H9 (cell line): ENCODE measurements at regions not wholly inside any gene's neighbourhood (a gene's known extent, or its start where the extent isn't known, plus 50 kb on each side); places are given as distances from the start of the nearest gene placed in this dataset.

Source experiments
- DNase-seq: peaks from one replicate; pipeline ENCODE4 v3.0.0-alpha.2; 2017
- H2AFZ ChIP-seq: one replicate; pipeline ENCODE4 v1.6.1; 2013; ENCODE audit warnings: mild to moderate bottlenecking, low read length, control low read depth, moderate library complexity
- H2AK5ac ChIP-seq: 2 replicates; pipeline ENCODE4 v1.6.1; 2013; ENCODE audit warnings: low read length, control low read depth, mixed read lengths; ENCODE audit not compliant: insufficient read length
- H2BK120ac ChIP-seq: one replicate; pipeline ENCODE4 v1.6.1; 2013; ENCODE audit warnings: low read depth, mild to moderate bottlenecking, low read length, control low read depth, inconsistent platforms; ENCODE audit not compliant: poor library complexity, severe bottlenecking
- H2BK12ac ChIP-seq: 2 replicates; pipeline ENCODE4 v1.6.1; 2013; ENCODE audit warnings: low read length, control low read depth, mixed read lengths, low read depth; ENCODE audit not compliant: insufficient read length
- H2BK15ac ChIP-seq: 2 replicates; pipeline ENCODE4 v1.6.1; 2013; ENCODE audit warnings: low read depth, low read length, control low read depth
- H2BK20ac ChIP-seq: one replicate; pipeline ENCODE4 v1.6.1; 2013; ENCODE audit warnings: low read depth, mild to moderate bottlenecking, low read length, control low read depth, inconsistent platforms; ENCODE audit not compliant: poor library complexity, severe bottlenecking
- H2BK5ac ChIP-seq: 2 replicates; pipeline ENCODE4 v1.6.1; 2013; ENCODE audit warnings: low read length, control low read depth, mixed read lengths; ENCODE audit not compliant: insufficient read length
- H3K14ac ChIP-seq: 2 replicates; pipeline ENCODE4 v1.6.1; 2013; ENCODE audit warnings: low read length, control low read depth; ENCODE audit not compliant: insufficient read depth
- H3K18ac ChIP-seq: 2 replicates; pipeline ENCODE4 v1.6.1; 2013; ENCODE audit warnings: low read depth, mild to moderate bottlenecking, mixed read lengths, low read length, control low read depth; ENCODE audit not compliant: insufficient read length
- H3K23ac ChIP-seq: 2 replicates; pipeline ENCODE4 v1.6.1; 2013; ENCODE audit warnings: low read length, control low read depth, mixed read lengths, low read depth; ENCODE audit not compliant: insufficient read length
- H3K23me2 ChIP-seq: 2 replicates; pipeline ENCODE4 v1.6.1; 2013; ENCODE audit warnings: low read depth, mild to moderate bottlenecking, mixed read lengths, low read length, control low read depth; ENCODE audit not compliant: insufficient read length, poor library complexity, severe bottlenecking
- H3K27ac ChIP-seq: 2 replicates; pipeline ENCODE4 v1.5.1; 2013; ENCODE audit warnings: low read length, control low read depth, mixed read lengths, low read depth; ENCODE audit not compliant: insufficient read length
- H3K27me3 ChIP-seq: 2 replicates; pipeline ENCODE4 v1.6.1; 2013; ENCODE audit warnings: low read length, control low read depth, inconsistent platforms; ENCODE audit not compliant: insufficient read depth
- H3K4ac ChIP-seq: 2 replicates; pipeline ENCODE4 v1.6.1; 2013; ENCODE audit warnings: low read depth, mild to moderate bottlenecking, control low read depth, inconsistent platforms, low read length, moderate library complexity
- H3K4me1 ChIP-seq: 2 replicates; pipeline ENCODE4 v1.6.1; 2013; ENCODE audit warnings: low read length, control low read depth, inconsistent platforms; ENCODE audit not compliant: insufficient read depth
- H3K4me2 ChIP-seq: 2 replicates; pipeline ENCODE4 v1.6.1; 2013; ENCODE audit warnings: low read length, control low read depth, mixed read lengths; ENCODE audit not compliant: insufficient read length, insufficient read depth
- H3K56ac ChIP-seq: 2 replicates; pipeline ENCODE4 v1.6.1; 2013; ENCODE audit warnings: low read depth, mild to moderate bottlenecking, mixed read lengths, low read length, control low read depth; ENCODE audit not compliant: insufficient read length
- H3K79me1 ChIP-seq: 2 replicates; pipeline ENCODE4 v1.6.1; 2013; ENCODE audit warnings: low read depth, mild to moderate bottlenecking, moderate library complexity, low read length, control low read depth, inconsistent platforms; ENCODE audit not compliant: insufficient read depth, poor library complexity, severe bottlenecking
- H3K79me2 ChIP-seq: 2 replicates; pipeline ENCODE4 v1.6.1; 2013; ENCODE audit warnings: low read length, control low read depth, inconsistent platforms; ENCODE audit not compliant: insufficient read depth
- H3K9ac ChIP-seq: 2 replicates; pipeline ENCODE4 v1.6.1; 2013; ENCODE audit warnings: low read length, control low read depth, mixed read lengths; ENCODE audit not compliant: insufficient read length; ENCODE audit errors: extremely low read depth
- H3K9me3 ChIP-seq: one replicate; pipeline ENCODE4 v1.6.1; 2013; ENCODE audit warnings: low read depth, low read length, inconsistent platforms; ENCODE audit not compliant: control insufficient read depth
- H3T11ph ChIP-seq: one replicate; pipeline ENCODE4 v1.6.1; 2013; ENCODE audit warnings: mild to moderate bottlenecking, low read length, control low read depth, inconsistent platforms
- H4K20me1 ChIP-seq: one replicate; pipeline ENCODE4 v1.6.1; 2013; ENCODE audit not compliant: control insufficient read depth, insufficient read length, insufficient read depth
- H4K5ac ChIP-seq: 2 replicates; pipeline ENCODE4 v1.6.1; 2013; ENCODE audit warnings: low read depth, mild to moderate bottlenecking, mixed read lengths, low read length, control low read depth; ENCODE audit not compliant: insufficient read length
- H4K8ac ChIP-seq: replicated peaks from 2 replicates; pipeline ENCODE4 v1.6.1; 2013; ENCODE audit warnings: low read length, control low read depth, mixed read lengths, low read depth; ENCODE audit not compliant: insufficient read length
- H4K91ac ChIP-seq: 2 replicates; pipeline ENCODE4 v1.6.1; 2013; ENCODE audit warnings: low read depth, mild to moderate bottlenecking, moderate library complexity, mixed read lengths, low read length, control low read depth; ENCODE audit not compliant: insufficient read length
- H3K27ac Mint-ChIP-seq, 3 experiments: 2 replicates in 2 of 3; 3 replicates in 1 of 3; pipeline ENCODE4 v1.8.0; 2020 to 2021; ENCODE audit warnings: mixed read lengths in 3 of 3, mild to moderate bottlenecking in 1 of 3, moderate library complexity in 1 of 3
- H3K27me3 Mint-ChIP-seq: 2 replicates; pipeline ENCODE4 v1.8.0; 2021; ENCODE audit warnings: low read depth, mild to moderate bottlenecking, moderate library complexity, mixed read lengths
- H3K36me3 Mint-ChIP-seq, 3 experiments: 2 replicates in 2 of 3; 3 replicates in 1 of 3; pipeline ENCODE4 v1.8.0; 2020 to 2021; ENCODE audit warnings: low read depth in 3 of 3, mixed read lengths in 3 of 3; ENCODE audit not compliant: insufficient read depth in 1 of 3
- H3K4me1 Mint-ChIP-seq, 2 experiments: 2 replicates each; pipeline ENCODE4 v1.8.0; 2020; ENCODE audit warnings: mixed read lengths in 2 of 2
- H3K4me3 Mint-ChIP-seq, 2 experiments: 2 replicates in 1 of 2; 3 replicates in 1 of 2; pipeline ENCODE4 v1.8.0; 2020 to 2021; ENCODE audit warnings: mild to moderate bottlenecking in 2 of 2, mixed read lengths in 2 of 2, moderate library complexity in 1 of 2
- H3K9me3 Mint-ChIP-seq, 2 experiments: 2 replicates in 1 of 2; 3 replicates in 1 of 2; pipeline ENCODE4 v1.8.0; 2020; ENCODE audit warnings: mild to moderate bottlenecking in 2 of 2, mixed read lengths in 2 of 2, moderate library complexity in 1 of 2
- CTCF ChIP-seq: fragments of 200-600 bp; sonication (generic); conservative IDR thresholded peaks from 3 replicates; pipeline ENCODE4 v1.8.0; 2021; ENCODE audit warnings: antibody characterized with exemption, mild to moderate bottlenecking
- WGBS: extraction: QIAGEN DNeasy Blood & Tissue Kit; methylation state at CpG from one replicate; pipeline ENCODE4 v1.1.7; 2013; ENCODE audit warnings: missing lambda C conversion rate, low lambda C conversion rate, mixed read lengths; ENCODE audit not compliant: insufficient read length; ENCODE audit errors: extremely low coverage; 5-methylcytosine and 5-hydroxymethylcytosine counted together

- Histone ChIP-seq H3K4me2 (no peak overlapping the region), H3K79me1 (no peaks in the 10 kb centered on the region), H3K14ac (no peak overlapping the region), H4K8ac (no peak overlapping the region), H3T11ph (no peak overlapping the region), H3K23me2 (no peaks in the 10 kb centered on the region), H3K79me2 (no peaks in the 10 kb centered on the region), H2BK15ac (no peak overlapping the region), H3K4me1 (no peaks in the 10 kb centered on the region), H2AFZ (no peak overlapping the region), H3K56ac (no peak overlapping the region), H3K27ac (no peak overlapping the region), H3K23ac (no peak overlapping the region), H2BK12ac (no peak overlapping the region), H3K9ac (no peak overlapping the region), H4K5ac (no peak overlapping the region), H2BK20ac (no peak overlapping the region), H3K18ac (no peak overlapping the region), H2AK5ac (no peak overlapping the region), H3K4ac (no peak overlapping the region), H4K91ac (no peak overlapping the region), H3K9me3 (no peaks in the 10 kb centered on the region), H2BK120ac (no peak overlapping the region), H4K20me1 (no peaks in the 10 kb centered on the region), H3K27me3 (no peaks in the 10 kb centered on the region), H2BK5ac (no peak overlapping the region)
- Mint-ChIP-seq H3K4me1 (peaks cover 0 to 3% of the 10 kb centered on the region in 2 experiments; a peak in 2 of 4 replicates), H3K36me3 (no peaks in the 10 kb centered on the region; a peak in 2 of 7 replicates), H3K27me3 (peaks cover 3% of the 10 kb centered on the region), H3K4me3 (no peak overlapping the region), H3K27ac (no peak overlapping the region), H3K9me3 (peaks cover 0 to 3% of the 10 kb centered on the region in 2 experiments; a peak in 3 of 5 replicates)
- no CpG with 5 or more reads among the region's 1 CpG for WGBS
- DNase-seq: no peak
- TF ChIP-seq CTCF: no peak
Observed at GRCh38 chrX:113048896-113049295, 208.3 kb upstream of the AMOT start.
